ENCODE measurements at regions not wholly inside any gene's neighbourhood (a gene's known extent, or its start where the extent isn't known, plus 50 kb on each side); places are given as distances from the start of the nearest gene placed in this dataset.
A peak's percentile ranks its signal among the peaks of the same experiment; 100 is the strongest.

- DNase-seq, result no peak
- intact Hi-C loops (cut with DNase I), result no loop called here
These were observed 740.1 kb downstream of the UQCRFS1 start for GRCh38 chr19:28472843-28473242.

- no peak for DNase-seq
- intact Hi-C loops (cut with DNase I), result no loop called here
These were observed 741.0 kb downstream of the UQCRFS1 start for GRCh38 chr19:28471731-28472510.

GRCh38 chr19:28469544-28469943, 743.4 kb downstream of the UQCRFS1 start:
- DNase-seq, result no peak
- intact Hi-C loops (cut with DNase I), result loop anchor here (5.0 kb wide), 2 partner anchors 163 to 408 kb away; no protein-coding TSS in a partner anchor

- intact Hi-C loops (cut with DNase I), result loop anchor here (5.0 kb wide), 2 partner anchors 163 to 408 kb away; no protein-coding TSS in a partner anchor
- DNase-seq, result peak in 1 of 10 donors; percentile 87
These were observed 744.1 kb downstream of the UQCRFS1 start for GRCh38 chr19:28468701-28469459.

- peak in 6 of 10 donors; percentile 34 to 90 (median 59) for DNase-seq
- intact Hi-C loops (cut with DNase I), result loop anchor here (1.0 to 5.0 kb wide), 3 partner anchors 166 to 411 kb away; no protein-coding TSS in a partner anchor
These were observed 746.6 kb downstream of the UQCRFS1 start for GRCh38 chr19:28466107-28467045.

GRCh38 chr19:28465371-28466086, 747.4 kb downstream of the UQCRFS1 start:
- no peak for DNase-seq
- intact Hi-C loops (cut with DNase I), result loop anchor here (1.0 to 5.0 kb wide), 3 partner anchors 167 to 412 kb away; no protein-coding TSS in a partner anchor

GRCh38 chr19:28463493-28464053, 749.4 kb downstream of the UQCRFS1 start:
- intact Hi-C loops (cut with DNase I), result no loop called here

GRCh38 chr19:28457620-28458019, 755.3 kb downstream of the UQCRFS1 start:
- intact Hi-C loops (cut with DNase I), result no loop called here
- no peak for DNase-seq

More at GRCh38 chr19:28463493-28464053, 749.4 kb downstream of the UQCRFS1 start:
- DNase-seq, result no peak

- no peak for DNase-seq
- intact Hi-C loops (cut with DNase I), result no loop called here
These were observed 756.1 kb downstream of the UQCRFS1 start for GRCh38 chr19:28456708-28457320.

GRCh38 chr19:28456252-28456651, 756.7 kb downstream of the UQCRFS1 start:
- intact Hi-C loops (cut with DNase I), result no loop called here
- DNase-seq, result no peak

GRCh38 chr19:28454083-28454482, 758.9 kb downstream of the UQCRFS1 start:
- no peak for DNase-seq
- intact Hi-C loops (cut with DNase I), result no loop called here

GRCh38 chr19:28453420-28453819, 759.5 kb downstream of the UQCRFS1 start:
- intact Hi-C loops (cut with DNase I), result no loop called here
- no peak for DNase-seq

- intact Hi-C loops (cut with DNase I), result no loop called here
- no peak for DNase-seq
These were observed 763.1 kb downstream of the UQCRFS1 start for GRCh38 chr19:28449803-28450202.

GRCh38 chr19:28446511-28446910, 766.4 kb downstream of the UQCRFS1 start:
- DNase-seq, result no peak
- intact Hi-C loops (cut with DNase I), result no loop called here

GRCh38 chr19:28445826-28446225, 767.1 kb downstream of the UQCRFS1 start:
- no peak for DNase-seq
- intact Hi-C loops (cut with DNase I), result no loop called here

- intact Hi-C loops (cut with DNase I), result no loop called here
These were observed 768.6 kb downstream of the UQCRFS1 start for GRCh38 chr19:28444362-28444761.

GRCh38 chr19:28443361-28443760, 769.6 kb downstream of the UQCRFS1 start:
- intact Hi-C loops (cut with DNase I), result no loop called here
- no peak for DNase-seq

More at GRCh38 chr19:28444362-28444761, 768.6 kb downstream of the UQCRFS1 start:
- no peak for DNase-seq

GRCh38 chr19:28437390-28438346, 775.3 kb downstream of the UQCRFS1 start:
- DNase-seq, result no peak

More at GRCh38 chr19:28437390-28438346, 775.3 kb downstream of the UQCRFS1 start:
- intact Hi-C loops (cut with DNase I), result no loop called here
